KBM-7 (cell line): ENCODE measurements at regions not wholly inside any gene's neighbourhood (a gene's known extent, or its start where the extent isn't known, plus 50 kb on each side); places are given as distances from the start of the nearest gene placed in this dataset.
A peak's percentile ranks its signal among the peaks of the same experiment; 100 is the strongest.

Experiments
- DNase-seq: peaks from one replicate; pipeline ENCODE4 v3.0.0-alpha.2; 2015
- in situ Hi-C: fragments of 300-500 bp; cut with MboI; formaldehyde crosslinking; loops from 2 replicates; pipeline ENCODE4 v1.14.3; 2020; ENCODE audit warnings: low sequenced_read_pairs, low pct_unique_long_range_greater_than_20kb, mixed read lengths

- in situ Hi-C loops, result loop anchor here (25.0 kb wide), 1 partner anchor 460 kb away; no protein-coding TSS in a partner anchor
- DNase-seq, result no peak
Observed at GRCh38 chr12:66047411-66048021, 83.0 kb downstream of the LLPH start.

GRCh38 chr12:66045506-66045905 is 85.0 kb downstream of the LLPH start:
- in situ Hi-C loops, result loop anchor here (25.0 kb wide), 1 partner anchor 458 kb away; no protein-coding TSS in a partner anchor

GRCh38 chr12:66044731-66045130 is 85.8 kb downstream of the LLPH start:
- no peak for DNase-seq
- in situ Hi-C loops, result loop anchor here (25.0 kb wide), 1 partner anchor 457 kb away; no protein-coding TSS in a partner anchor

More at GRCh38 chr12:66045506-66045905, 85.0 kb downstream of the LLPH start:
- no peak for DNase-seq

GRCh38 chr12:66043035-66043434 is 87.5 kb downstream of the LLPH start:
- in situ Hi-C loops, result loop anchor here (25.0 kb wide), 1 partner anchor 456 kb away; no protein-coding TSS in a partner anchor

GRCh38 chr12:66041651-66042363 is 88.7 kb downstream of the LLPH start:
- no peak for DNase-seq
- in situ Hi-C loops, result loop anchor here (25.0 kb wide), 1 partner anchor 455 kb away; no protein-coding TSS in a partner anchor

More at GRCh38 chr12:66043035-66043434, 87.5 kb downstream of the LLPH start:
- no peak for DNase-seq

GRCh38 chr12:66036317-66036716 is 94.2 kb downstream of the LLPH start:
- in situ Hi-C loops, result loop anchor here (25.0 kb wide), 1 partner anchor 449 kb away; no protein-coding TSS in a partner anchor
- DNase-seq, result no peak

- peak; percentile 66 for DNase-seq
- in situ Hi-C loops, result loop anchor here (25.0 kb wide), 1 partner anchor 448 kb away; no protein-coding TSS in a partner anchor
Observed at GRCh38 chr12:66035288-66035966, 95.1 kb downstream of the LLPH start.

- in situ Hi-C loops, result loop anchor here (25.0 kb wide), 1 partner anchor 446 kb away; no protein-coding TSS in a partner anchor
- no peak for DNase-seq
Observed at GRCh38 chr12:66033151-66033550, 97.4 kb downstream of the LLPH start.

- in situ Hi-C loops, result loop anchor here (25.0 kb wide), 1 partner anchor 445 kb away; no protein-coding TSS in a partner anchor
Observed at GRCh38 chr12:66032739-66033138, 97.8 kb downstream of the LLPH start.

GRCh38 chr12:66030217-66030781 is 100.3 kb downstream of the LLPH start:
- no peak for DNase-seq
- in situ Hi-C loops, result loop anchor here (25.0 kb wide), 1 partner anchor 443 kb away; no protein-coding TSS in a partner anchor

More at GRCh38 chr12:66032739-66033138, 97.8 kb downstream of the LLPH start:
- DNase-seq, result no peak

- in situ Hi-C loops, result loop anchor here (25.0 kb wide), 1 partner anchor 441 kb away; no protein-coding TSS in a partner anchor
- DNase-seq, result no peak
Observed at GRCh38 chr12:66028390-66028789, 102.2 kb downstream of the LLPH start.

GRCh38 chr12:66025477-66025876 is 105.1 kb downstream of the LLPH start:
- in situ Hi-C loops, result loop anchor here (25.0 kb wide), 1 partner anchor 438 kb away; no protein-coding TSS in a partner anchor

GRCh38 chr12:66024949-66025348 is 105.6 kb downstream of the LLPH start:
- DNase-seq, result no peak
- in situ Hi-C loops, result loop anchor here (25.0 kb wide), 1 partner anchor 438 kb away; no protein-coding TSS in a partner anchor

More at GRCh38 chr12:66025477-66025876, 105.1 kb downstream of the LLPH start:
- DNase-seq, result no peak

GRCh38 chr12:66020481-66020880 is 110.1 kb downstream of the LLPH start:
- in situ Hi-C loops, result no loop called here
- no peak for DNase-seq

- no peak for DNase-seq
Observed at GRCh38 chr12:66017736-66018135, 112.8 kb downstream of the LLPH start.

More at GRCh38 chr12:66017736-66018135, 112.8 kb downstream of the LLPH start:
- in situ Hi-C loops, result no loop called here
